ENCODE measurements at regions not wholly inside any gene's neighbourhood (a gene's known extent, or its start where the extent isn't known, plus 50 kb on each side); places are given as distances from the start of the nearest gene placed in this dataset.

GRCh38 chr12:92419201-92419600, 273.6 kb upstream of the BTG1 start:
- Histone ChIP-seq H3K79me2 (replicated peaks; ENCODE audit: insufficient read depth) (no peaks in the 10 kb centered on the region), H3K9me2 (ENCODE audit: insufficient read depth) (peaks cover 17% of the 10 kb centered on the region; the same call in 1 of the 2 replicates), H3F3A (replicated peaks; ENCODE audit: low read depth) (no peaks in the 10 kb centered on the region), H3K4me3 (no peak overlapping the region), H3K27ac (ENCODE audit: low read depth) (no peak overlapping the region), H3K36me3 (ENCODE audit: insufficient read depth) (no peaks in the 10 kb centered on the region), H3K27me3 (ENCODE audit: insufficient read depth) (no peaks in the 10 kb centered on the region), H2AFZ (no peak overlapping the region), H4K20me1 (replicated peaks; ENCODE audit: insufficient read depth) (no peaks in the 10 kb centered on the region), H3K4me2 (no peak overlapping the region), H3K4me1 (ENCODE audit: insufficient read depth) (peaks cover 17% of the 10 kb centered on the region)
- TF ChIP-seq JUNB (IDR thresholded peaks at IDR 0.05; ENCODE audit: unreplicated experiment) (no peak), ZNF462 (CRISPR knock-in tag; IDR thresholded peaks at IDR 0.05) (no peak), STAT1 (IDR thresholded peaks at IDR 0.05; ENCODE audit: unreplicated experiment) (no peak), EZH2 (IDR thresholded peaks at IDR 0.05; ENCODE audit: low read depth, unreplicated experiment) (no peak), ZNF114 (CRISPR knock-in tag; IDR thresholded peaks at IDR 0.05) (no peak), CTCF (conservative IDR thresholded peaks at IDR 0.05; ENCODE audit: low read depth in 2 of 2) (no peak), POLR2AphosphoS5 (IDR thresholded peaks at IDR 0.05; ENCODE audit: low read depth) (no peak), REST (IDR thresholded peaks at IDR 0.05; ENCODE audit: unreplicated experiment) (no peak), ZNF331 (CRISPR knock-in tag; IDR thresholded peaks at IDR 0.05; ENCODE audit: low read depth) (no peak), NANOG (IDR thresholded peaks at IDR 0.05; ENCODE audit: borderline replicate concordance) (no peak), EZH2phosphoT487 (IDR thresholded peaks at IDR 0.05; ENCODE audit: unreplicated experiment) (no peak), CREB1 (CRISPR knock-in tag; IDR thresholded peaks at IDR 0.05; ENCODE audit: low read depth) (no peak)
- TF ChIP-seq, protein P1, sequence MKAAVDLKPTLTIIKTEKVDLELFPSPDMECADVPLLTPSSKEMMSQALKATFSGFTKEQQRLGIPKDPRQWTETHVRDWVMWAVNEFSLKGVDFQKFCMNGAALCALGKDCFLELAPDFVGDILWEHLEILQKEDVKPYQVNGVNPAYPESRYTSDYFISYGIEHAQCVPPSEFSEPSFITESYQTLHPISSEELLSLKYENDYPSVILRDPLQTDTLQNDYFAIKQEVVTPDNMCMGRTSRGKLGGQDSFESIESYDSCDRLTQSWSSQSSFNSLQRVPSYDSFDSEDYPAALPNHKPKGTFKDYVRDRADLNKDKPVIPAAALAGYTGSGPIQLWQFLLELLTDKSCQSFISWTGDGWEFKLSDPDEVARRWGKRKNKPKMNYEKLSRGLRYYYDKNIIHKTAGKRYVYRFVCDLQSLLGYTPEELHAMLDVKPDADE (IDR thresholded peaks at IDR 0.05), result no peak
- no peak overlapping the region for H3K27ac Mint-ChIP-seq
- H3K4me3 Mint-ChIP-seq, result no peak overlapping the region
- no peak for ATAC-seq
- H3K27me3 Mint-ChIP-seq (ENCODE audit: insufficient read depth, low read depth, poor library complexity), result no peaks in the 10 kb centered on the region
- no peak for DNase-seq (ENCODE audit: low spot score)
- H3K36me3 Mint-ChIP-seq (ENCODE audit: low read depth), result no peaks in the 10 kb centered on the region
- no peaks in the 10 kb centered on the region for H3K9me3 Mint-ChIP-seq
- peaks cover 18% of the 10 kb centered on the region for H3K4me1 Mint-ChIP-seq

All from GM23338 (cell line).